ENCODE measurements at regions not wholly inside any gene's neighbourhood (a gene's known extent, or its start where the extent isn't known, plus 50 kb on each side); places are given as distances from the start of the nearest gene placed in this dataset.

DNA sequence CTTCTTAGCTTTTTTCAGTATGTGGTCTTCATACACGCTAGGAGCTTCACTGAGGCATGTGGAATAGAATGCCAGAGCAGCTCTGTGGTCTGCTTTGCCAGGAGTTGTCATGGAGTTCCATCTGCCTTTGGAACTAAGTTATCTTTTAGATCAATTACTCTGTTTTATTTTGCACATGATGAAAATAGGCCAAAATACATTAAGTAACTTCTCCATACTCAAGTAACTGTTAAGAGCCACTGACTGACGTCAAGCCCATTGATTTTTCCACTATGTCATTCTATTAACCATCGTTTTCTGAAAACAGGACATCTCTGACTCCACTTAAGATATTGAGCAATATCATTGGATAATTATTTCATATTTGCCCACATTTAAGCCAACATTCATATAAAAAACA is 415.1 kb upstream of the MAD2L1 start:
- Histone ChIP-seq H3K9me2 (replicated peaks; ENCODE audit: low read depth, low read length) (no peaks in the 10 kb centered on the region), H3K4me3 (ENCODE audit: low read length, poor library complexity, severe bottlenecking) (no peak overlapping the region), H3F3A (ENCODE audit: low read depth) (no peaks in the 10 kb centered on the region), H3K27me3 (ENCODE audit: insufficient read depth, low read length, poor library complexity, severe bottlenecking) (no peaks in the 10 kb centered on the region), H4K20me1 (ENCODE audit: insufficient read depth, low read length, poor library complexity, severe bottlenecking) (no peaks in the 10 kb centered on the region), H3K4me2 (ENCODE audit: low read depth, low read length, poor library complexity, severe bottlenecking) (no peak overlapping the region), H3K36me3 (ENCODE audit: insufficient read depth, low read length) (no peaks in the 10 kb centered on the region), H3K9me3 (ENCODE audit: insufficient read depth, low read depth, low read length) (no peaks in the 10 kb centered on the region), H3K79me2 (ENCODE audit: insufficient read depth, low read length) (no peaks in the 10 kb centered on the region), H3K9ac (ENCODE audit: low read depth, low read length, poor library complexity, severe bottlenecking) (no peak overlapping the region), H2AFZ (ENCODE audit: low read length) (no peak overlapping the region), H3K4me1 (ENCODE audit: insufficient read depth, low read length, poor library complexity, severe bottlenecking) (no peaks in the 10 kb centered on the region)
- no peak for TF ChIP-seq EZH2phosphoT487 (IDR thresholded peaks at IDR 0.05; ENCODE audit: borderline replicate concordance)

DNA sequence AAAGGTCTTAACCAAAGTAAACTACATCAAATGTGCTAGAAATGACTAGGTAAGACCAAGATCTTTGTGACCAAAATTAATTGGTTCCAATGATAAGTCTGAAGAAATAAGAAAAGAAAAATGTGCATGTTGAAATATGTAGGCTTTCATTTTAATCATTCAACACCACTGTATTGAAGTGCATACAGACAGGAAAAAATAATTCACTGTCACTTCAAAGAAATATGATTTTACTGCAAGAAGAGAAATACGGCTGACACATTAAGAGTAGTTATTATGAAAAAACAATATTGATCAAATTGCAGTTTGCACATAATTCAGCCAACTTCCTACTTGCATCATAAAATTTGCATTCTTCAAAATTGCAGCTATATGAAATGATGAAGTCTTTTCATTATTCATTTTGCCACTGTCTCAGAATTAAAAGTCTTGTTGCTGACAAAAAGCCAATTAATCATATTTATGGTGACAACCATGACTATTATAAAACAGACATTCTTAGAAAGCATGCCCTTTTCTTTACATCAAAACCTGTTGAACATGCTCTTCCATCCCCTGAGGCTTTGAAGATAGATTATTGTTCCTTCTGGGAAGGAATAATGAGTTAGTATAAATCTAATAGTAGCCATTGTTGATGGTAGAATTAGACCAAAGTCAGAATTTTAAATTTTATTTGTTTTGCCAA is 405.9 kb upstream of the MAD2L1 start:
- Histone ChIP-seq H3K4me2 (ENCODE audit: low read depth, low read length, poor library complexity, severe bottlenecking) (no peak overlapping the region), H3F3A (ENCODE audit: low read depth) (no peaks in the 10 kb centered on the region), H3K9ac (ENCODE audit: low read depth, low read length, poor library complexity, severe bottlenecking) (no peak overlapping the region), H3K79me2 (ENCODE audit: insufficient read depth, low read length) (no peaks in the 10 kb centered on the region), H3K4me3 (ENCODE audit: low read length, poor library complexity, severe bottlenecking) (no peak overlapping the region), H3K27me3 (ENCODE audit: insufficient read depth, low read length, poor library complexity, severe bottlenecking) (no peaks in the 10 kb centered on the region), H3K36me3 (ENCODE audit: insufficient read depth, low read length) (no peaks in the 10 kb centered on the region), H3K9me3 (ENCODE audit: insufficient read depth, low read depth, low read length) (no peaks in the 10 kb centered on the region), H4K20me1 (ENCODE audit: insufficient read depth, low read length, poor library complexity, severe bottlenecking) (no peaks in the 10 kb centered on the region), H3K4me1 (ENCODE audit: insufficient read depth, low read length, poor library complexity, severe bottlenecking) (no peaks in the 10 kb centered on the region), H2AFZ (ENCODE audit: low read length) (no peak overlapping the region), H3K9me2 (replicated peaks; ENCODE audit: low read depth, low read length) (no peaks in the 10 kb centered on the region)
- TF ChIP-seq EZH2phosphoT487 (IDR thresholded peaks at IDR 0.05; ENCODE audit: borderline replicate concordance), result no peak

DNA sequence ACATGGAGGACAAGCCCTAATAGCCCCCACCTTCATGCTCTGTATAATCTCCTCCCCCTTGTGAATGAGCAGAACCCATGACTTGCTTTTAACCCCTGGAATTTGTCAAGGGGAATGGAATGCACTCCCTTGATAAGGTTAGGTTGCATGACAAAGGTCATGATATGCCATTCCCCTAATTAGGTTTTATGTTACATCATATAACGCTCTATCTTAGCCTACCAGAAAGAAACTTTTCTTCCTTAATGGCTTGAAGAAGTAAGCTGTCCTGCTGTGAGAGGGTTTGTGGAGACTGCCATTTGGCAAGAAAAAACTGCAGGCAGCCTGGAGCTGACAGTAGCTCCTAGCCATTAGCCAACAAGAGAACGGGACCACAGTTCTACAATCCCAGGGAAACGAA is 399.8 kb upstream of the MAD2L1 start:
- no peak overlapping the region for H3K9ac ChIP-seq (ENCODE audit: low read depth, low read length, poor library complexity, severe bottlenecking)
- no peaks in the 10 kb centered on the region for H3K4me1 ChIP-seq (ENCODE audit: insufficient read depth, low read length, poor library complexity, severe bottlenecking)
- no peaks in the 10 kb centered on the region for H3K79me2 ChIP-seq (ENCODE audit: insufficient read depth, low read length)
- H2AFZ ChIP-seq (ENCODE audit: low read length), result no peak overlapping the region
- no peak overlapping the region for H3K4me2 ChIP-seq (ENCODE audit: low read depth, low read length, poor library complexity, severe bottlenecking)
- no peaks in the 10 kb centered on the region for H3K9me3 ChIP-seq (ENCODE audit: insufficient read depth, low read depth, low read length)
- no peaks in the 10 kb centered on the region for H3K9me2 ChIP-seq (replicated peaks; ENCODE audit: low read depth, low read length)
- H3F3A ChIP-seq (ENCODE audit: low read depth), result no peaks in the 10 kb centered on the region
- no peaks in the 10 kb centered on the region for H3K27me3 ChIP-seq (ENCODE audit: insufficient read depth, low read length, poor library complexity, severe bottlenecking)
- H4K20me1 ChIP-seq (ENCODE audit: insufficient read depth, low read length, poor library complexity, severe bottlenecking), result no peaks in the 10 kb centered on the region
- H3K36me3 ChIP-seq (ENCODE audit: insufficient read depth, low read length), result no peaks in the 10 kb centered on the region
- no peak overlapping the region for H3K4me3 ChIP-seq (ENCODE audit: low read length, poor library complexity, severe bottlenecking)
- no peak for TF ChIP-seq EZH2phosphoT487 (IDR thresholded peaks at IDR 0.05; ENCODE audit: borderline replicate concordance)
- TF ChIP-seq, protein P1, sequence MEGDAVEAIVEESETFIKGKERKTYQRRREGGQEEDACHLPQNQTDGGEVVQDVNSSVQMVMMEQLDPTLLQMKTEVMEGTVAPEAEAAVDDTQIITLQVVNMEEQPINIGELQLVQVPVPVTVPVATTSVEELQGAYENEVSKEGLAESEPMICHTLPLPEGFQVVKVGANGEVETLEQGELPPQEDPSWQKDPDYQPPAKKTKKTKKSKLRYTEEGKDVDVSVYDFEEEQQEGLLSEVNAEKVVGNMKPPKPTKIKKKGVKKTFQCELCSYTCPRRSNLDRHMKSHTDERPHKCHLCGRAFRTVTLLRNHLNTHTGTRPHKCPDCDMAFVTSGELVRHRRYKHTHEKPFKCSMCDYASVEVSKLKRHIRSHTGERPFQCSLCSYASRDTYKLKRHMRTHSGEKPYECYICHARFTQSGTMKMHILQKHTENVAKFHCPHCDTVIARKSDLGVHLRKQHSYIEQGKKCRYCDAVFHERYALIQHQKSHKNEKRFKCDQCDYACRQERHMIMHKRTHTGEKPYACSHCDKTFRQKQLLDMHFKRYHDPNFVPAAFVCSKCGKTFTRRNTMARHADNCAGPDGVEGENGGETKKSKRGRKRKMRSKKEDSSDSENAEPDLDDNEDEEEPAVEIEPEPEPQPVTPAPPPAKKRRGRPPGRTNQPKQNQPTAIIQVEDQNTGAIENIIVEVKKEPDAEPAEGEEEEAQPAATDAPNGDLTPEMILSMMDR (conservative IDR thresholded peaks at IDR 0.05; ENCODE audit: low read length), result no peak

DNA sequence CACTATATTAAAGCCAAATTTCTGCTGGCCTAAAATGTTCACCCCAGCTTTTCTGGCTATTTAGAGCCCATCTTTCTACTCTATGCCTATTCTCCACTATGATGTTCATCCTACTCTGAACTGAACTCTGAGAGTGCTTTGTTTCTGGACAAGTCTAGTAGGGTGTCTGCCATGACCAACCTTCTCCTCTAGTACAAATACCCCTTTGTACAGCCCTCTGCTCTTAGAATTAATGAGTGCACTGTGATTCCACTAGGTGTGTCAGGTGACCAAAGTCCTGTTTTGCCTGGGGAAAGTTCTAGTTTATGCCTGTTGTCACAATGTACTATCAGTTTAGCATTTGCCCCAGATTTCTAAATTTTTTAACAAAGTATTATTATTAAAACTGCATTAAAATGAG is 388.1 kb upstream of the MAD2L1 start:
- H3K4me3 ChIP-seq (ENCODE audit: low read length, poor library complexity, severe bottlenecking), result no peak overlapping the region
- no peaks in the 10 kb centered on the region for H3K79me2 ChIP-seq (ENCODE audit: insufficient read depth, low read length)
- H3K9me2 ChIP-seq (replicated peaks; ENCODE audit: low read depth, low read length), result no peaks in the 10 kb centered on the region
- no peak for TF ChIP-seq EZH2phosphoT487 (IDR thresholded peaks at IDR 0.05; ENCODE audit: borderline replicate concordance)
- TF ChIP-seq, protein P1 (conservative IDR thresholded peaks at IDR 0.05; ENCODE audit: low read length), result no peak
- H3F3A ChIP-seq (ENCODE audit: low read depth), result no peaks in the 10 kb centered on the region
- no peak overlapping the region for H2AFZ ChIP-seq (ENCODE audit: low read length)
- no peaks in the 10 kb centered on the region for H3K27me3 ChIP-seq (ENCODE audit: insufficient read depth, low read length, poor library complexity, severe bottlenecking)
- no peaks in the 10 kb centered on the region for H3K36me3 ChIP-seq (ENCODE audit: insufficient read depth, low read length)
- no peak overlapping the region for H3K9ac ChIP-seq (ENCODE audit: low read depth, low read length, poor library complexity, severe bottlenecking)
- H3K4me2 ChIP-seq (ENCODE audit: low read depth, low read length, poor library complexity, severe bottlenecking), result no peak overlapping the region
- H3K4me1 ChIP-seq (ENCODE audit: insufficient read depth, low read length, poor library complexity, severe bottlenecking), result no peaks in the 10 kb centered on the region
- no peaks in the 10 kb centered on the region for H4K20me1 ChIP-seq (ENCODE audit: insufficient read depth, low read length, poor library complexity, severe bottlenecking)
- H3K9me3 ChIP-seq (ENCODE audit: insufficient read depth, low read depth, low read length), result no peaks in the 10 kb centered on the region

All from Loucy (cell line).